Hepatocyte (in vitro differentiated cells): ENCODE measurements at regions not wholly inside any gene's neighbourhood (a gene's known extent, or its start where the extent isn't known, plus 50 kb on each side); places are given as distances from the start of the nearest gene placed in this dataset.

ENCODE experiments used
- EZH2 ChIP-seq: fragments of 200-600 bp; sonication (generic); IDR thresholded peaks from 2 replicates; pipeline ENCODE4 v1.6.1; 2016; ENCODE audit warnings: antibody characterized with exemption, mild to moderate bottlenecking, borderline replicate concordance
- EZH2phosphoT487 ChIP-seq: fragments of 200-600 bp; sonication (generic); IDR thresholded peaks from one replicate; pipeline ENCODE4 v1.6.1; 2018; ENCODE audit warnings: antibody characterized with exemption, mild to moderate bottlenecking, low read depth, moderate library complexity; ENCODE audit not compliant: unreplicated experiment, severe bottlenecking
- TF ChIP-seq, protein P1 (sequence below): fragments of 200-600 bp; sonication (generic); IDR thresholded peaks from 2 replicates; pipeline ENCODE4 v1.5.1; 2016; ENCODE audit warnings: antibody characterized with exemption, mild to moderate bottlenecking; ENCODE audit not compliant: poor library complexity

DNA sequence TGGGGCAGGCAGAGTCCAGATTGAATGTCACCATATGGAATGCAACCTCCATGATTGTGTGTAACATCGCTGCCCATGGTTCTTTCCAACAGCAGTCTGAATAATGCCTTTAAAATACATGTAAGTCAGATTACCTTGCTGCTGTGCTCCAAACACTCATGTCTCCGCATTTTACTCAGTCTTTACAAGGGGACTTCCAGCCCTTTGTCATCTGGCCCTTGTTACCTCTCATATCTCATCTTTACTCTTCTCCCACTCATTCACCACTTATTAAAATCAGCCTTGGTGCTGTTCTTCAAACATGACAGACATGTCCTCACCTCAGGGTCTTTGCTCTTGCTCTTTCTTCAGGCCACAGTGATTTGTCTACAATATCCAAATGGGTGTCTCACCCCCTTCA, 200.4 kb upstream of the GYPA start:
- TF ChIP-seq, protein P1, sequence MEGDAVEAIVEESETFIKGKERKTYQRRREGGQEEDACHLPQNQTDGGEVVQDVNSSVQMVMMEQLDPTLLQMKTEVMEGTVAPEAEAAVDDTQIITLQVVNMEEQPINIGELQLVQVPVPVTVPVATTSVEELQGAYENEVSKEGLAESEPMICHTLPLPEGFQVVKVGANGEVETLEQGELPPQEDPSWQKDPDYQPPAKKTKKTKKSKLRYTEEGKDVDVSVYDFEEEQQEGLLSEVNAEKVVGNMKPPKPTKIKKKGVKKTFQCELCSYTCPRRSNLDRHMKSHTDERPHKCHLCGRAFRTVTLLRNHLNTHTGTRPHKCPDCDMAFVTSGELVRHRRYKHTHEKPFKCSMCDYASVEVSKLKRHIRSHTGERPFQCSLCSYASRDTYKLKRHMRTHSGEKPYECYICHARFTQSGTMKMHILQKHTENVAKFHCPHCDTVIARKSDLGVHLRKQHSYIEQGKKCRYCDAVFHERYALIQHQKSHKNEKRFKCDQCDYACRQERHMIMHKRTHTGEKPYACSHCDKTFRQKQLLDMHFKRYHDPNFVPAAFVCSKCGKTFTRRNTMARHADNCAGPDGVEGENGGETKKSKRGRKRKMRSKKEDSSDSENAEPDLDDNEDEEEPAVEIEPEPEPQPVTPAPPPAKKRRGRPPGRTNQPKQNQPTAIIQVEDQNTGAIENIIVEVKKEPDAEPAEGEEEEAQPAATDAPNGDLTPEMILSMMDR: no peak
- no peak for TF ChIP-seq EZH2
- TF ChIP-seq EZH2phosphoT487: no peak
